HAP-1 (cell line): ENCODE measurements at regions not wholly inside any gene's neighbourhood (a gene's known extent, or its start where the extent isn't known, plus 50 kb on each side); places are given as distances from the start of the nearest gene placed in this dataset.

Experiments used
- DNase-seq, 2 experiments: peaks; one replicate each; pipeline ENCODE4 v3.0.0-alpha.2; 2016 to 2020; ENCODE audit warnings: low spot score in 2 of 2
- H3K27me3 ChIP-seq: fragments of 250-450 bp; sonication (Bioruptor Pico); 2 replicates; pipeline ENCODE4 v1.5.1; 2020; ENCODE audit warnings: low read depth, mild to moderate bottlenecking, moderate library complexity
- H3K36me3 ChIP-seq: fragments of 250-450 bp; sonication (Bioruptor Pico); replicated peaks from 2 replicates; pipeline ENCODE4 v1.5.1; 2020; ENCODE audit warnings: mild to moderate bottlenecking
- H3K4me1 ChIP-seq: fragments of 250-450 bp; sonication (Bioruptor Pico); 2 replicates; pipeline ENCODE4 v1.5.1; 2020; ENCODE audit warnings: mild to moderate bottlenecking
- H3K4me3 ChIP-seq: fragments of 250-450 bp; sonication (Bioruptor Pico); 2 replicates; pipeline ENCODE4 v1.5.1; 2020; ENCODE audit warnings: mild to moderate bottlenecking, moderate library complexity
- H3K9me3 ChIP-seq: fragments of 250-450 bp; sonication (Bioruptor Pico); 2 replicates; pipeline ENCODE4 v1.5.1; 2020; ENCODE audit warnings: mild to moderate bottlenecking, moderate library complexity
- in situ Hi-C: fragments of 300-500 bp; cut with MboI; formaldehyde crosslinking; loops from 3 replicates; pipeline ENCODE4 v1.14.3; 2020; ENCODE audit warnings: low sequenced_read_pairs, inconsistent platforms, mixed read lengths

- Histone ChIP-seq H3K9me3 (no peaks in the 10 kb centered on the region; the same call in 1 of the 2 replicates), H3K4me1 (no peaks in the 10 kb centered on the region)
- in situ Hi-C loops, result no loop called here
These were observed 119.4 kb downstream of the CD24 start for GRCh38 chr6:106855117-106855516.

DNA sequence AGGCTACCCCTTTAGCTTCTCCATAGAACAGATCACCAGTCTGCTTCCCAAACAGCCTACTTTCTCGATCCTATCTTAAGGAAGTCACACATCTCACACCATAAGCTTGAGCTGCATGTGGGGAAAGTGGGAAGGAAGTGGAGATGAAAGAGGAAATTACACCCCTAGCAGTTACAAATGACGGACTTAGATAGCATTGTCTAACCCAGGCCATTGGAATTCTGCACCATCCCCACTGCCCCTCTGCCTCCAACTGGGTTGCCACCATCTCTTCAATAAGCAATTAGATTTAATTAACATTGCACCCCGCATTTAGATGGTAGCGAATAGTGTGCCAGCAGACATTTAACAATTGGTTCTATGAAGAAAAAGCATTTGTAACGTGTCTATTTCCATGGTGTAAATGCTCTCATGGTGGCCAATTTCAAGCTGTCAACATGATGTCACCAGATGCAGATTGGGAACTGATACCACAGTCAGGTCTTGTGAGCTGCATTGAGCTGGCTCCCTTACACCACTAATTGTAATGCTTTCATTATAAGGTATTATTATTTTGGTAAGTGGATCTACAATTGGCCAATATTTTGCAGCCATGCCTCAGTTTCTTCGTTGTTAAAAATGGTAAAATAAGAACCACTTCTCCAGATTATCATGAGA lies 124.7 kb downstream of the CD24 start:
- DNase-seq, result no peak
- Histone ChIP-seq H3K4me1 (no peaks in the 10 kb centered on the region), H3K9me3 (no peaks in the 10 kb centered on the region), H3K27me3 (0 out of 2 replicates have a peak, but pooled peaks cover 3% of the 10 kb centered on the region), H3K36me3 (no peaks in the 10 kb centered on the region), H3K4me3 (no peak overlapping the region)
- in situ Hi-C loops, result no loop called here

More at GRCh38 chr6:106855117-106855516, 119.4 kb downstream of the CD24 start:
- no peak overlapping the region for H3K4me3 ChIP-seq
- no peaks in the 10 kb centered on the region for H3K36me3 ChIP-seq
- no peak for DNase-seq
- H3K27me3 ChIP-seq, result no peaks in the 10 kb centered on the region

DNA sequence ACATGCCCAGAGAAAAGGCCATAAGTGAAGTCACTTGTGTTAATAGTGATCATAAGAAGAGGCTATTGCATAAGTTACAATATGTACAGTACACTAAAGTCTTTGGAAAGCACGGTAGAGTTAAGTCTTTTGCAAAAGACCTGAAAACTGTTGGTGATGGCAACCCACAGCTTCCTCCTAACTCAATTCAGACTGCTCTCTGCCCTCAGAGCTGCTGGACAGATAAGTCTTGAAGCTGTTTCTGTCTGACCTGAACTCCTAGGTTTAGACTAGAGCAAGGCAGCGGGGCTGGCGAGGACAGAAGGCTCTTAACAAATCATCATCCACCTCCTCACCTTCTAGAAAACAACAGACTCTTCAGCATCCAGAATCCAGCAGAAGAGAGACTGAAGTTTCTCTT lies 125.4 kb downstream of the CD24 start:
- Histone ChIP-seq H3K27me3 (0 out of 2 replicates have a peak, but pooled peaks cover 3% of the 10 kb centered on the region), H3K9me3 (no peaks in the 10 kb centered on the region), H3K4me1 (no peaks in the 10 kb centered on the region), H3K36me3 (no peaks in the 10 kb centered on the region), H3K4me3 (no peak overlapping the region)
- DNase-seq, result no peak
- in situ Hi-C loops, result no loop called here

DNA sequence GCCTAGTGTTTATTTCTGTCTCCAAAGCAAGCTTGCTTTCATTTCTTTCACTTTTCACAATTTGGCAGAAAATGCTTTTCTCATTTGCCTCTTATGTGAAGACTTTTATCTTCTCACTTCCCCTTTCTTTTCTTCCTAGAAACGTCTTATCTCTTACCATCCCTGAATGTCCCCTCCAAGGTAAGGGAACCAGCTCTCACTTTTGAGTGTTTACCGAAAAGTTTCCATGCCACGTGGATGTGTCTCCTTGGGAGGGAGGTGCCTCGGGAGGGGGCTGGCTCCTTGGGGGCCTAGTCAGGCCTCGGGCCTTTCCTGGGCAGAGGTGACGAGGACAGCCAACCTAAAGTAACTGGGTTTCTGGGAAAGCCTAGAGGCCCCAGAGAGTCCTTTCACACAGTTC lies 127.4 kb downstream of the CD24 start:
- no peaks in the 10 kb centered on the region for H3K4me1 ChIP-seq
- no peak for DNase-seq
- H3K4me3 ChIP-seq, result no peak overlapping the region
- in situ Hi-C loops, result no loop called here
- no peaks in the 10 kb centered on the region for H3K36me3 ChIP-seq
- H3K27me3 ChIP-seq, result 0 out of 2 replicates have a peak, but pooled peaks cover 3% of the 10 kb centered on the region
- no peaks in the 10 kb centered on the region for H3K9me3 ChIP-seq

- DNase-seq, result no peak
- H3K27me3 ChIP-seq, result 0 out of 2 replicates have a peak, but pooled peaks cover 3% of the 10 kb centered on the region
- H3K4me1 ChIP-seq, result no peaks in the 10 kb centered on the region
- H3K4me3 ChIP-seq, result no peak overlapping the region
- H3K9me3 ChIP-seq, result no peaks in the 10 kb centered on the region
- no peaks in the 10 kb centered on the region for H3K36me3 ChIP-seq
- in situ Hi-C loops, result no loop called here
These were observed 129.6 kb downstream of the CD24 start for GRCh38 chr6:106844930-106845329.

DNA sequence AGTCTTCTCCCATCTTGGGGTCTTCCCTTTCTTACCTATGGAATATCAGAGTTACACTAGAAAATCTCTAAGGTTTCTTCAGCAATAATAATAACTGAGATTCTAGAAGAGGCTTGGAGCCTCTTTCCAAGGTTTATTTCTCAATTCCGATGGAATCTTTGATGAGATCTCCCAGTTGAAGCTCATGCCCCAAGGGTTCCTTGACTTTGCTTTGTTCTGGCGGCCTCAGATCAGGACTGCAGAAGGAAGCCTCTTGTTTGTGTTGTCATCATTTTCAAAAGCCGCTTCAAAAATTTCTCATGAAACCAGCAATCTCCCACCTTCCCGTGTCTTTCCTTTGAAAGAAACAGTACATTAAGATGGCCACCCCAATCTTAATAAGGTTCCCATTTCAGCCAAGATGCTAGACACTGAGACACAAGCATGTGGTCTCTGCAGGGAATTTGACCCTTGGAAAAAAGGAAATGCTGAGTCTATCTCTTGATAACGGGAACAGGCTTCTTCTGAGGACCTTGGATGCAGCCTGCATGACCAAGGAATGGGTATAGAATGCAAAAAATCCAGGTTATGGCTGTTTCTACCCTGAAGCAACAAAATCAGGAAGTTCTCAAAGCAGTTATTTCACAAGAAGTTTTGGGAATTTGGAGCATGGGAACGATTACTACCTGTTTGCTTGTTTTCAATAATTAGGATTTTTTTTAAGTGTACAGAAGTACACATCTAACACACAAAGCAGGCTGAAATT lies 141.6 kb downstream of the CD24 start:
- DNase-seq, result no peak
- Histone ChIP-seq H3K27me3 (peaks cover 6% of the 10 kb centered on the region), H3K4me1 (no peaks in the 10 kb centered on the region), H3K9me3 (no peaks in the 10 kb centered on the region), H3K36me3 (no peaks in the 10 kb centered on the region), H3K4me3 (no peak overlapping the region)
- in situ Hi-C loops, result no loop called here

DNA sequence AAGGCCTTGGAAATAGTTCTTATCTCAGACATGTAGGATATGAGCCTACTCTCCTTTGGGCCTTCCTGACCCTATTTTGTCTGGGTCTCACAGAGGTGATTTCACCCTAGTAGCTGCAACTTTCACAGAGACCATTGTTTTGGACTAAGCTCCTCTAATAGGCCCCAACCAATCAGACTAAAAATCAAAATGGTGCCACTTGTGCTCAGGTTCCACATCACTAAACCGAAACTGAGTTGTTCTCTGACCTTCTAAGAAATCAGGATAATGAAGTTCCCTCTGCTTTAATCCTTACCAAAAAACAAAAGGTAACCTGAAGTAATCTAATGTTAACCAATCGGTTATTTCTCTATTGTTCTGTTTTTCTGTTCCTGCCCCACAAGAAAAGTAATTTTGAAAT lies 143.6 kb downstream of the CD24 start:
- in situ Hi-C loops, result no loop called here
- H3K4me1 ChIP-seq, result no peaks in the 10 kb centered on the region
- H3K4me3 ChIP-seq, result no peak overlapping the region
- no peaks in the 10 kb centered on the region for H3K36me3 ChIP-seq
- H3K9me3 ChIP-seq, result no peaks in the 10 kb centered on the region
- H3K27me3 ChIP-seq, result peaks cover 6% of the 10 kb centered on the region
- DNase-seq, result no peak

GRCh38 chr6:106829451-106829850 lies 145.1 kb downstream of the CD24 start:
- Histone ChIP-seq H3K36me3 (no peaks in the 10 kb centered on the region), H3K4me1 (no peaks in the 10 kb centered on the region), H3K4me3 (no peak overlapping the region), H3K9me3 (no peaks in the 10 kb centered on the region), H3K27me3 (peaks cover 6% of the 10 kb centered on the region)
- no peak for DNase-seq
- in situ Hi-C loops, result no loop called here

DNA sequence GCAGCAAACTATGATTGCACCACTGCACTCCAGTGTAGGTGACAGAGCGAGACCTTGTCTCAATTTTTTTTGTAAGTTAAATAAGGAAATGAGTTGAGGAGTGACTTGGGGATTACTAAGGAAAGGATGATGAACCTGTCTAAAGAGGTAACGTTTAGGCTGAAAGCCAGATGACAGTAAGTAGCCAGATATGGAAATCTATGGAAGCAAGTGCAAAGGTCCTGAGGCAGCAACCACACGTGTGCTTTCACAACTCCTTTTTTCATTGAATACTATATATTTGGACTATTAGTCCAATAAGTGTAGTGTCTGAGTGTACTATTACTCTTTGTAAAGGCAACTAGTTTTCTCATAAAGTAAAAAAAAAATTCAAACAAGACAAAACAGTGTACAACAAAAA lies 147.4 kb downstream of the CD24 start:
- no peaks in the 10 kb centered on the region for H3K9me3 ChIP-seq
- H3K27me3 ChIP-seq, result no peaks in the 10 kb centered on the region
- H3K4me1 ChIP-seq, result no peaks in the 10 kb centered on the region
- no peak overlapping the region for H3K4me3 ChIP-seq
- in situ Hi-C loops, result no loop called here
- no peak for DNase-seq
- H3K36me3 ChIP-seq, result no peaks in the 10 kb centered on the region

- Histone ChIP-seq H3K4me1 (no peaks in the 10 kb centered on the region), H3K36me3 (no peaks in the 10 kb centered on the region), H3K4me3 (no peak overlapping the region), H3K9me3 (no peaks in the 10 kb centered on the region), H3K27me3 (no peaks in the 10 kb centered on the region)
- in situ Hi-C loops, result no loop called here
- no peak for DNase-seq
These were observed 149.4 kb downstream of the CD24 start for GRCh38 chr6:106825156-106825555.

DNA sequence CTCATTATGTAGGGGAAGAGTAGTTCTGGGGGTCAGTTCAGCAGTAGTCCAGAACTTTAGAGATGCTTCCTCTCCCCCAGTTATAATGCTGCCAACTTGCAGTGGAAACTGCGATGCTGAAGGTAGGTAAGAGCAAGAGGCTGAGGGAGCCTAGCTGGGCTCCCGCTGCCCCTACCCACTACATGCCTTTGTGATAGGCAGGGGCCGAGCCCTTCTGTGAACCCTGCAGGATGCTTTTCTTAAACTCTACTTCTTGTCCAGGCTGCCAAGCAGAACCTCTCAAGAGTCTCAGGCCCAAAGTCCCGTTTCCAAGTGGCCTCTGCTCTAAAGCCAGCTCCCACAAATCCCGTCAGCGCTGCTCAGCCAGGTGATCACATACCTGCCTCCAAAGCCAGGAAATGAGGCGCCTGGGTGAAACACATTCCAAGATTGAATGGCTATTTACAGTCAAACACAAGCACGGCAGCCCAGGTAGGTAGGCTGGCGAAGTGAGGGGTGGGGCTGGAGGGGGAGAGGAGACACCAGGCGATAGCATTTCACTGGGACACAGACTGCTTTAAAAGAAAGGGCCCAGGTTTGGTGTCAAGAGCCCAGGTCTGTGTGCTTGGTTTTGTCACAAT lies 150.7 kb downstream of the CD24 start:
- H3K4me1 ChIP-seq, result no peaks in the 10 kb centered on the region
- H3K36me3 ChIP-seq, result no peaks in the 10 kb centered on the region
- no peak overlapping the region for H3K4me3 ChIP-seq
- in situ Hi-C loops, result no loop called here
- no peak for DNase-seq
- H3K27me3 ChIP-seq, result no peaks in the 10 kb centered on the region
- H3K9me3 ChIP-seq, result no peaks in the 10 kb centered on the region

GRCh38 chr6:106823058-106823457 lies 151.5 kb downstream of the CD24 start:
- DNase-seq, result no peak
- Histone ChIP-seq H3K9me3 (no peaks in the 10 kb centered on the region), H3K4me3 (no peak overlapping the region), H3K4me1 (no peaks in the 10 kb centered on the region), H3K27me3 (no peaks in the 10 kb centered on the region), H3K36me3 (no peaks in the 10 kb centered on the region)
- in situ Hi-C loops, result no loop called here

GRCh38 chr6:106820412-106820852 lies 154.1 kb downstream of the CD24 start:
- Histone ChIP-seq H3K4me1 (no peaks in the 10 kb centered on the region), H3K36me3 (no peaks in the 10 kb centered on the region), H3K9me3 (no peaks in the 10 kb centered on the region), H3K4me3 (no peak overlapping the region), H3K27me3 (no peaks in the 10 kb centered on the region)
- in situ Hi-C loops, result no loop called here
- DNase-seq, result no peak

DNA sequence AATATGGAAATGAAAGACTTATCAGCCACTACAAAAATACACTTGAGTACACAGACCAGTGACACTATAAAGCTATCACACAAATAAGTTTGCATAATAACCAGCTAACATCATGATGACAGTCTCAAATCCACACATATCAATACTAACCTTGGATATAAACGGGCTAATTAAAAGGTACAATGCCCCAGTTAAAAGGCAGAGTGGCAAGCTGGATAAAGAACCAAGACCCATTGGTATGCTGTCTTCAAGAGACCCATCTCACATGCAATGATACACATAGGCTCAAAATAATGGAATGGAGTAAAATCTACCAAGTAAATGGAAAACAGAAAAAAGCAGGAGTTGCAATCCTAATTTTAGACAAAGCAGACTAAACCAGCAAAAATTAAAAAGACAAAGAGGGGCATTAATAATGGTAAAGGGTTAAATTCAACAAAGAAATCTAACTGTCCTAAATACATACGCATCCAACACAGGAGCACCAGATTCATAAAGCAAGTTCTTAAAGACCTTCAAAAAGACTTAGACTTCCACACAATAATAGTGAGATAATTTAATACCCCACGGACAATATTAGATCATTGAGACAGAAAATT lies 163.3 kb downstream of the CD24 start:
- Histone ChIP-seq H3K9me3 (no peaks in the 10 kb centered on the region; the same call in 1 of the 2 replicates), H3K36me3 (no peaks in the 10 kb centered on the region), H3K4me3 (no peak overlapping the region), H3K27me3 (no peaks in the 10 kb centered on the region), H3K4me1 (no peaks in the 10 kb centered on the region)
- in situ Hi-C loops, result no loop called here
- DNase-seq, result no peak
